HL-60 (cell line): ENCODE measurements at regions not wholly inside any gene's neighbourhood (a gene's known extent, or its start where the extent isn't known, plus 50 kb on each side); places are given as distances from the start of the nearest gene placed in this dataset.

Source experiments
- GABPA ChIP-seq: IDR thresholded peaks from 2 replicates; pipeline ENCODE4 v1.6.1; 2012; ENCODE audit warnings: low read depth
- POLR2AphosphoS5 ChIP-seq: IDR thresholded peaks from 2 replicates; pipeline ENCODE4 v1.6.1; 2012; ENCODE audit warnings: low read depth
- SPI1 ChIP-seq: IDR thresholded peaks from 2 replicates; pipeline ENCODE4 v1.6.1; 2012; ENCODE audit warnings: low read depth, mild to moderate bottlenecking, borderline replicate concordance
- TF ChIP-seq, protein P1 (sequence below): IDR thresholded peaks from one replicate; pipeline ENCODE4 v1.5.1; 2011; ENCODE audit warnings: low read length, control low read depth, inconsistent platforms; ENCODE audit not compliant: insufficient read depth
- TF ChIP-seq, protein P2 (sequence below): IDR thresholded peaks from 2 replicates; pipeline ENCODE4 v1.6.1; 2012; ENCODE audit warnings: low read depth; ENCODE audit not compliant: insufficient replicate concordance

DNA sequence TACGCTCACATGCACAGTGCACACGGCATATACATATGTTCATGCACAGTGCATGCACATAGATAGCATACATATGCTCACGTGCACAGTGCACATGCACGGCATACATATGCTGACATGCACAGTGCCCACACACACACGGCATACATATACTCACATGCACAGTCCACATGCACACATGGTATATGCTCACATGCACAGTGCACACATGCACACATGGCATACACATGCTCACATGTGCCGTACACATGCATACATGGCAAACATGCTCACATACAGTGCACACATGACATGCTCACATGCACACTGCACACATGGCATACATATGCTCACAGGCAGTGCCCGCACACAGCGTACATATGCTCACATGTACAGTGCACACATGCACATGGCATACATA lies 97.7 kb upstream of the CTDP1 start:
- TF ChIP-seq, protein P1, sequence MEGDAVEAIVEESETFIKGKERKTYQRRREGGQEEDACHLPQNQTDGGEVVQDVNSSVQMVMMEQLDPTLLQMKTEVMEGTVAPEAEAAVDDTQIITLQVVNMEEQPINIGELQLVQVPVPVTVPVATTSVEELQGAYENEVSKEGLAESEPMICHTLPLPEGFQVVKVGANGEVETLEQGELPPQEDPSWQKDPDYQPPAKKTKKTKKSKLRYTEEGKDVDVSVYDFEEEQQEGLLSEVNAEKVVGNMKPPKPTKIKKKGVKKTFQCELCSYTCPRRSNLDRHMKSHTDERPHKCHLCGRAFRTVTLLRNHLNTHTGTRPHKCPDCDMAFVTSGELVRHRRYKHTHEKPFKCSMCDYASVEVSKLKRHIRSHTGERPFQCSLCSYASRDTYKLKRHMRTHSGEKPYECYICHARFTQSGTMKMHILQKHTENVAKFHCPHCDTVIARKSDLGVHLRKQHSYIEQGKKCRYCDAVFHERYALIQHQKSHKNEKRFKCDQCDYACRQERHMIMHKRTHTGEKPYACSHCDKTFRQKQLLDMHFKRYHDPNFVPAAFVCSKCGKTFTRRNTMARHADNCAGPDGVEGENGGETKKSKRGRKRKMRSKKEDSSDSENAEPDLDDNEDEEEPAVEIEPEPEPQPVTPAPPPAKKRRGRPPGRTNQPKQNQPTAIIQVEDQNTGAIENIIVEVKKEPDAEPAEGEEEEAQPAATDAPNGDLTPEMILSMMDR: no peak
- TF ChIP-seq, protein P2, sequence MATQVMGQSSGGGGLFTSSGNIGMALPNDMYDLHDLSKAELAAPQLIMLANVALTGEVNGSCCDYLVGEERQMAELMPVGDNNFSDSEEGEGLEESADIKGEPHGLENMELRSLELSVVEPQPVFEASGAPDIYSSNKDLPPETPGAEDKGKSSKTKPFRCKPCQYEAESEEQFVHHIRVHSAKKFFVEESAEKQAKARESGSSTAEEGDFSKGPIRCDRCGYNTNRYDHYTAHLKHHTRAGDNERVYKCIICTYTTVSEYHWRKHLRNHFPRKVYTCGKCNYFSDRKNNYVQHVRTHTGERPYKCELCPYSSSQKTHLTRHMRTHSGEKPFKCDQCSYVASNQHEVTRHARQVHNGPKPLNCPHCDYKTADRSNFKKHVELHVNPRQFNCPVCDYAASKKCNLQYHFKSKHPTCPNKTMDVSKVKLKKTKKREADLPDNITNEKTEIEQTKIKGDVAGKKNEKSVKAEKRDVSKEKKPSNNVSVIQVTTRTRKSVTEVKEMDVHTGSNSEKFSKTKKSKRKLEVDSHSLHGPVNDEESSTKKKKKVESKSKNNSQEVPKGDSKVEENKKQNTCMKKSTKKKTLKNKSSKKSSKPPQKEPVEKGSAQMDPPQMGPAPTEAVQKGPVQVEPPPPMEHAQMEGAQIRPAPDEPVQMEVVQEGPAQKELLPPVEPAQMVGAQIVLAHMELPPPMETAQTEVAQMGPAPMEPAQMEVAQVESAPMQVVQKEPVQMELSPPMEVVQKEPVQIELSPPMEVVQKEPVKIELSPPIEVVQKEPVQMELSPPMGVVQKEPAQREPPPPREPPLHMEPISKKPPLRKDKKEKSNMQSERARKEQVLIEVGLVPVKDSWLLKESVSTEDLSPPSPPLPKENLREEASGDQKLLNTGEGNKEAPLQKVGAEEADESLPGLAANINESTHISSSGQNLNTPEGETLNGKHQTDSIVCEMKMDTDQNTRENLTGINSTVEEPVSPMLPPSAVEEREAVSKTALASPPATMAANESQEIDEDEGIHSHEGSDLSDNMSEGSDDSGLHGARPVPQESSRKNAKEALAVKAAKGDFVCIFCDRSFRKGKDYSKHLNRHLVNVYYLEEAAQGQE: no peak
- TF ChIP-seq POLR2AphosphoS5: no peak
- no peak for TF ChIP-seq SPI1
- TF ChIP-seq GABPA: no peak
